Upper lobe of left lung (tissue), 4 donors: ENCODE measurements at regions not wholly inside any gene's neighbourhood (a gene's known extent, or its start where the extent isn't known, plus 50 kb on each side); places are given as distances from the start of the nearest gene placed in this dataset.

ENCODE experiments used
- POLR2A ChIP-seq, 4 donors: fragments of 450-650 bp; IDR thresholded peaks; one replicate each; pipeline ENCODE4 v1.5.1; 2016 to 2017; ENCODE audit warnings: antibody characterized with exemption in 4 of 4, mild to moderate bottlenecking in 2 of 4
- TF ChIP-seq, protein P1 (sequence below), 6 experiments: fragments of 450-650 bp in 4 of 6; fragments of 200-600 bp in 2 of 6; sonication (generic) in 2 of 6; IDR thresholded peaks; one replicate each; pipeline ENCODE4 v1.5.1; 2016 to 2019; ENCODE audit warnings: antibody characterized with exemption in 6 of 6

DNA sequence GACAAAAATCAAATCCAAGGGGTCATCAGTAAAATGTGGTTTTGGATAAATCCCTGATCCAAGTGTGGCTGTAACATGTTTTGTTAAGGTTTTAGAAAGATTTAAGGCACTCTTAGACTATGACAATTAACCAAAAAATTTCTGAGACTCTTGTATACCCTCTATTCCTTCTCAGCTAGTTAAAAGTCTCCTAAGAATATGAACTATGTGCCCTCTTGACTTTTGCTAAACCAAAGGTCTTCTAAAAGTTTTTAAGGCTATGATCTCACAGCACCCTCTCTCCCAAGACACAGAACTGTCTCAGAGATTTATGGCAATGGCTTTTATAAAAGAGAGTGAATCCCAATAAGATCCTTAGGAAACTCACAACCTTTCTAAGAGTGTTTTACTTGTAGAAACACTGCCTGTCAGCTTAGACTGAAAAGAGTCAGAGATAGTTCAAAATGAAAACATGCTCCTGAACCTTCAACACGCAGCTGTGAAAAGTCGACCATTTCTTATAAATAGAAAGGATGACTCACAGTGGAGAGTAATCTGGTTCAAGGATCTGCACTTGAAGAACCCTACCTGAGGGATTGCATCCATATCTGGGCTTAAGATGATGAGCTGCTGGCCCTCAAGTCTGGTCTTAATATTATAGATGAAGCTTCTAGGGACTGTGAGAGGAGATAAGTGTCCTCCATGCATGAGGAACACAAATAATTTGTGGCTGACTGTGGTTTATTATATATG, 388.4 kb upstream of the GJE1 start:
- TF ChIP-seq, protein P1, sequence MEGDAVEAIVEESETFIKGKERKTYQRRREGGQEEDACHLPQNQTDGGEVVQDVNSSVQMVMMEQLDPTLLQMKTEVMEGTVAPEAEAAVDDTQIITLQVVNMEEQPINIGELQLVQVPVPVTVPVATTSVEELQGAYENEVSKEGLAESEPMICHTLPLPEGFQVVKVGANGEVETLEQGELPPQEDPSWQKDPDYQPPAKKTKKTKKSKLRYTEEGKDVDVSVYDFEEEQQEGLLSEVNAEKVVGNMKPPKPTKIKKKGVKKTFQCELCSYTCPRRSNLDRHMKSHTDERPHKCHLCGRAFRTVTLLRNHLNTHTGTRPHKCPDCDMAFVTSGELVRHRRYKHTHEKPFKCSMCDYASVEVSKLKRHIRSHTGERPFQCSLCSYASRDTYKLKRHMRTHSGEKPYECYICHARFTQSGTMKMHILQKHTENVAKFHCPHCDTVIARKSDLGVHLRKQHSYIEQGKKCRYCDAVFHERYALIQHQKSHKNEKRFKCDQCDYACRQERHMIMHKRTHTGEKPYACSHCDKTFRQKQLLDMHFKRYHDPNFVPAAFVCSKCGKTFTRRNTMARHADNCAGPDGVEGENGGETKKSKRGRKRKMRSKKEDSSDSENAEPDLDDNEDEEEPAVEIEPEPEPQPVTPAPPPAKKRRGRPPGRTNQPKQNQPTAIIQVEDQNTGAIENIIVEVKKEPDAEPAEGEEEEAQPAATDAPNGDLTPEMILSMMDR (IDR thresholded peaks at IDR 0.05) = no peak
- TF ChIP-seq POLR2A (IDR thresholded peaks at IDR 0.05) = no peak
